ENCODE measurements at regions not wholly inside any gene's neighbourhood (a gene's known extent, or its start where the extent isn't known, plus 50 kb on each side); places are given as distances from the start of the nearest gene placed in this dataset.

GRCh38 chr7:153190452-153190851 lies 430.9 kb downstream of the ACTR3B start:
- Histone ChIP-seq H3K36me3 (ENCODE audit: insufficient read depth, low read length) (no peaks in the 10 kb centered on the region), H2AFZ (ENCODE audit: low read length) (no peak overlapping the region), H3K27me3 (ENCODE audit: insufficient read depth, low read length) (no peaks in the 10 kb centered on the region), H3K9me3 (ENCODE audit: low read depth, low read length) (no peaks in the 10 kb centered on the region), H4K20me1 (ENCODE audit: insufficient read depth, low read length) (no peaks in the 10 kb centered on the region), H3K4me1 (ENCODE audit: insufficient read depth, low read length) (no peaks in the 10 kb centered on the region), H3K4me3 (ENCODE audit: insufficient read depth, low read length) (no peak overlapping the region), H3K4me2 (ENCODE audit: insufficient read depth, low read length) (no peak overlapping the region), H3K79me2 (ENCODE audit: insufficient read depth, low read length) (no peaks in the 10 kb centered on the region), H3K27ac (ENCODE audit: low read depth, low read length) (no peak overlapping the region)
- no peak for TF ChIP-seq CTCF (IDR thresholded peaks at IDR 0.05; ENCODE audit: extremely low read depth, low read depth, low read length)
- no peak for DNase-seq (ENCODE audit: insufficient read length, low spot score, missing footprints)

GRCh38 chr7:153190986-153191385 lies 431.4 kb downstream of the ACTR3B start:
- TF ChIP-seq CTCF (IDR thresholded peaks at IDR 0.05; ENCODE audit: extremely low read depth, low read depth, low read length): no peak
- no peaks in the 10 kb centered on the region for H3K9me3 ChIP-seq (ENCODE audit: low read depth, low read length)

GRCh38 chr7:153193144-153193595 lies 433.6 kb downstream of the ACTR3B start:
- no peak overlapping the region for H3K27ac ChIP-seq (ENCODE audit: low read depth, low read length)
- no peak for TF ChIP-seq CTCF (IDR thresholded peaks at IDR 0.05; ENCODE audit: extremely low read depth, low read depth, low read length)
- no peak overlapping the region for H3K4me3 ChIP-seq (ENCODE audit: insufficient read depth, low read length)
- H3K9me3 ChIP-seq (ENCODE audit: low read depth, low read length): no peaks in the 10 kb centered on the region
- no peak overlapping the region for H3K4me2 ChIP-seq (ENCODE audit: insufficient read depth, low read length)
- H2AFZ ChIP-seq (ENCODE audit: low read length): no peak overlapping the region
- no peaks in the 10 kb centered on the region for H3K36me3 ChIP-seq (ENCODE audit: insufficient read depth, low read length)
- no peaks in the 10 kb centered on the region for H3K4me1 ChIP-seq (ENCODE audit: insufficient read depth, low read length)
- no peaks in the 10 kb centered on the region for H3K79me2 ChIP-seq (ENCODE audit: insufficient read depth, low read length)
- no peaks in the 10 kb centered on the region for H4K20me1 ChIP-seq (ENCODE audit: insufficient read depth, low read length)
- DNase-seq (ENCODE audit: insufficient read length, low spot score, missing footprints): peak; percentile 26
- no peaks in the 10 kb centered on the region for H3K27me3 ChIP-seq (ENCODE audit: insufficient read depth, low read length)

More at GRCh38 chr7:153190986-153191385, 431.4 kb downstream of the ACTR3B start:
- Histone ChIP-seq H3K27ac (ENCODE audit: low read depth, low read length) (no peak overlapping the region), H2AFZ (ENCODE audit: low read length) (no peak overlapping the region), H4K20me1 (ENCODE audit: insufficient read depth, low read length) (no peaks in the 10 kb centered on the region), H3K4me1 (ENCODE audit: insufficient read depth, low read length) (no peaks in the 10 kb centered on the region), H3K36me3 (ENCODE audit: insufficient read depth, low read length) (no peaks in the 10 kb centered on the region), H3K4me3 (ENCODE audit: insufficient read depth, low read length) (no peak overlapping the region), H3K27me3 (ENCODE audit: insufficient read depth, low read length) (no peaks in the 10 kb centered on the region), H3K79me2 (ENCODE audit: insufficient read depth, low read length) (no peaks in the 10 kb centered on the region), H3K4me2 (ENCODE audit: insufficient read depth, low read length) (no peak overlapping the region)
- no peak for DNase-seq (ENCODE audit: insufficient read length, low spot score, missing footprints)

GRCh38 chr7:153217032-153217431 lies 457.5 kb downstream of the ACTR3B start:
- Histone ChIP-seq H3K9me3 (ENCODE audit: low read depth, low read length) (no peaks in the 10 kb centered on the region), H3K79me2 (ENCODE audit: insufficient read depth, low read length) (no peaks in the 10 kb centered on the region), H3K27ac (ENCODE audit: low read depth, low read length) (no peak overlapping the region), H2AFZ (ENCODE audit: low read length) (no peak overlapping the region), H3K36me3 (ENCODE audit: insufficient read depth, low read length) (no peaks in the 10 kb centered on the region), H4K20me1 (ENCODE audit: insufficient read depth, low read length) (no peaks in the 10 kb centered on the region), H3K4me3 (ENCODE audit: insufficient read depth, low read length) (no peak overlapping the region), H3K4me1 (ENCODE audit: insufficient read depth, low read length) (no peaks in the 10 kb centered on the region), H3K4me2 (ENCODE audit: insufficient read depth, low read length) (no peak overlapping the region), H3K27me3 (ENCODE audit: insufficient read depth, low read length) (no peaks in the 10 kb centered on the region)
- TF ChIP-seq CTCF (IDR thresholded peaks at IDR 0.05; ENCODE audit: extremely low read depth, low read depth, low read length): no peak
- DNase-seq (ENCODE audit: insufficient read length, low spot score, missing footprints): no peak

All from osteoblast (primary cell).